ENCODE measurements at regions not wholly inside any gene's neighbourhood (a gene's known extent, or its start where the extent isn't known, plus 50 kb on each side); places are given as distances from the start of the nearest gene placed in this dataset.

GRCh38 chr21:17693801-17694200 lies 81.1 kb upstream of the BTG3 start:
- Histone ChIP-seq H3K9me2 (ENCODE audit: insufficient read depth) (no peaks in the 10 kb centered on the region), H3F3A (ENCODE audit: insufficient read depth) (no peaks in the 10 kb centered on the region), H3K4me3 (no peak overlapping the region), H3K36me3 (ENCODE audit: low read depth) (no peaks in the 10 kb centered on the region), H3K9me3 (ENCODE audit: low read depth) (no peaks in the 10 kb centered on the region), H3K4me1 (ENCODE audit: insufficient read depth) (no peaks in the 10 kb centered on the region), H3K79me2 (ENCODE audit: insufficient read depth) (no peaks in the 10 kb centered on the region), H3K4me2 (ENCODE audit: unreplicated experiment) (no peak overlapping the region), H2AFZ (no peak overlapping the region), H3K27me3 (replicated peaks; ENCODE audit: insufficient read depth) (no peaks in the 10 kb centered on the region), H3K9ac (no peak overlapping the region), H4K20me1 (ENCODE audit: insufficient read depth) (no peaks in the 10 kb centered on the region), H3K27ac (no peak overlapping the region)
- 45 to 47% methylated on average over 8 of the region's 8 CpGs for WGBS, 2 experiments (ENCODE audit: low coverage in 1 of 2, low lambda C conversion rate in 2 of 2, missing lambda C conversion rate in 2 of 2)
- TF ChIP-seq EZH2phosphoT487 (IDR thresholded peaks at IDR 0.05; ENCODE audit: insufficient read depth, low read depth) (no peak), EZH2 (IDR thresholded peaks at IDR 0.05; ENCODE audit: insufficient read depth, poor library complexity, severe bottlenecking) (no peak)
- no peak for DNase-seq
- in situ Hi-C loops (cut with MboI) = no loop called here

- TF ChIP-seq EZH2phosphoT487 (IDR thresholded peaks at IDR 0.05; ENCODE audit: insufficient read depth, low read depth) (no peak), EZH2 (IDR thresholded peaks at IDR 0.05; ENCODE audit: insufficient read depth, poor library complexity, severe bottlenecking) (no peak)
- no peak overlapping the region for H3K4me2 ChIP-seq (ENCODE audit: unreplicated experiment)
- H3K79me2 ChIP-seq (ENCODE audit: insufficient read depth) = no peaks in the 10 kb centered on the region
- no peak overlapping the region for H3K9ac ChIP-seq
- 35 to 42% methylated on average over 1 of the region's 1 CpG for WGBS, 2 experiments (ENCODE audit: low coverage in 1 of 2, low lambda C conversion rate in 2 of 2, missing lambda C conversion rate in 2 of 2)
- H3K4me1 ChIP-seq (ENCODE audit: insufficient read depth) = no peaks in the 10 kb centered on the region
- H3K4me3 ChIP-seq = no peak overlapping the region
- no peaks in the 10 kb centered on the region for H3K9me2 ChIP-seq (ENCODE audit: insufficient read depth)
- no peaks in the 10 kb centered on the region for H3K9me3 ChIP-seq (ENCODE audit: low read depth)
- in situ Hi-C loops (cut with MboI) = no loop called here
- no peaks in the 10 kb centered on the region for H3F3A ChIP-seq (ENCODE audit: insufficient read depth)
- no peak overlapping the region for H3K27ac ChIP-seq
- no peak overlapping the region for H2AFZ ChIP-seq
- no peak for DNase-seq
- H3K27me3 ChIP-seq (replicated peaks; ENCODE audit: insufficient read depth) = 0 out of 2 replicates have a peak, but pooled peaks cover 6% of the 10 kb centered on the region
- H4K20me1 ChIP-seq (ENCODE audit: insufficient read depth) = no peaks in the 10 kb centered on the region
- H3K36me3 ChIP-seq (ENCODE audit: low read depth) = no peaks in the 10 kb centered on the region
Observed at GRCh38 chr21:17690078-17690494, 77.4 kb upstream of the BTG3 start.

GRCh38 chr21:17688912-17689874 lies 76.5 kb upstream of the BTG3 start:
- Histone ChIP-seq H3K79me2 (ENCODE audit: insufficient read depth) (no peaks in the 10 kb centered on the region), H3K27me3 (replicated peaks; ENCODE audit: insufficient read depth) (0 out of 2 replicates have a peak, but pooled peaks cover 6% of the 10 kb centered on the region), H3K27ac (no peak overlapping the region), H3K9ac (no peak overlapping the region), H2AFZ (no peak overlapping the region), H3F3A (ENCODE audit: insufficient read depth) (no peaks in the 10 kb centered on the region), H4K20me1 (ENCODE audit: insufficient read depth) (no peaks in the 10 kb centered on the region), H3K4me1 (ENCODE audit: insufficient read depth) (no peaks in the 10 kb centered on the region), H3K36me3 (ENCODE audit: low read depth) (no peaks in the 10 kb centered on the region), H3K4me2 (ENCODE audit: unreplicated experiment) (no peak overlapping the region), H3K9me3 (ENCODE audit: low read depth) (no peaks in the 10 kb centered on the region), H3K9me2 (ENCODE audit: insufficient read depth) (no peaks in the 10 kb centered on the region), H3K4me3 (no peak overlapping the region)
- 35% methylated on average over 13 of the region's 13 CpGs for WGBS, 2 experiments (ENCODE audit: low coverage in 1 of 2, low lambda C conversion rate in 2 of 2, missing lambda C conversion rate in 2 of 2)
- no peak for DNase-seq
- TF ChIP-seq EZH2phosphoT487 (IDR thresholded peaks at IDR 0.05; ENCODE audit: insufficient read depth, low read depth) (no peak), EZH2 (IDR thresholded peaks at IDR 0.05; ENCODE audit: insufficient read depth, poor library complexity, severe bottlenecking) (no peak)
- in situ Hi-C loops (cut with MboI) = no loop called here

GRCh38 chr21:17682924-17683323 lies 70.2 kb upstream of the BTG3 start:
- no peak overlapping the region for H3K4me2 ChIP-seq (ENCODE audit: unreplicated experiment)
- no peaks in the 10 kb centered on the region for H3F3A ChIP-seq (ENCODE audit: insufficient read depth)
- no peak overlapping the region for H3K27ac ChIP-seq
- no peaks in the 10 kb centered on the region for H3K9me2 ChIP-seq (ENCODE audit: insufficient read depth)
- H3K27me3 ChIP-seq (replicated peaks; ENCODE audit: insufficient read depth) = 0 out of 2 replicates have a peak, but pooled peaks cover 6% of the 10 kb centered on the region
- H3K4me1 ChIP-seq (ENCODE audit: insufficient read depth) = no peaks in the 10 kb centered on the region
- no peaks in the 10 kb centered on the region for H3K36me3 ChIP-seq (ENCODE audit: low read depth)
- H3K79me2 ChIP-seq (ENCODE audit: insufficient read depth) = no peaks in the 10 kb centered on the region
- no peaks in the 10 kb centered on the region for H4K20me1 ChIP-seq (ENCODE audit: insufficient read depth)
- no peak overlapping the region for H3K4me3 ChIP-seq
- TF ChIP-seq EZH2 (IDR thresholded peaks at IDR 0.05; ENCODE audit: insufficient read depth, poor library complexity, severe bottlenecking) (no peak), EZH2phosphoT487 (IDR thresholded peaks at IDR 0.05; ENCODE audit: insufficient read depth, low read depth) (no peak)
- no peak for DNase-seq
- WGBS, 2 experiments (ENCODE audit: low coverage in 1 of 2, low lambda C conversion rate in 2 of 2, missing lambda C conversion rate in 2 of 2) = 37 to 53% methylated on average over 2 of the region's 2 CpGs
- no peaks in the 10 kb centered on the region for H3K9me3 ChIP-seq (ENCODE audit: low read depth)
- H2AFZ ChIP-seq = no peak overlapping the region
- H3K9ac ChIP-seq = no peak overlapping the region
- in situ Hi-C loops (cut with MboI) = no loop called here

Measured in GM23248 (cell line).